SK-N-SH (cell line): ENCODE measurements at regions not wholly inside any gene's neighbourhood (a gene's known extent, or its start where the extent isn't known, plus 50 kb on each side); places are given as distances from the start of the nearest gene placed in this dataset.

Experiments
- CTCF ChIA-PET: fragments of 300-600, 350-600 bp; formaldehyde crosslinking; extraction: SDS; loops from one replicate; lab custom pipeline; 2021; lab: Yijun Ruan, JAX
- POLR2A ChIA-PET: fragments of 350-600 bp; sonication (Branson Sonifier 250); formaldehyde crosslinking; extraction: SDS; loops from one replicate; lab custom pipeline; 2020; ENCODE audit warnings: antibody characterized with exemption, inconsistent platforms; lab: Yijun Ruan, JAX
- DNase-seq: peaks from one replicate; pipeline ENCODE4 v3.0.0; 2012
- H2AFZ ChIP-seq: fragments of 200-600 bp; sonication (generic); 2 replicates; pipeline ENCODE4 v1.8.1; 2016; ENCODE audit warnings: antibody characterized with exemption, mild to moderate bottlenecking, low read depth
- H3F3A ChIP-seq: fragments of 200-600 bp; sonication (generic); replicated peaks from 2 replicates; pipeline ENCODE3; 2016; ENCODE audit warnings: antibody characterized with exemption, mild to moderate bottlenecking; ENCODE audit not compliant: insufficient read depth
- H3K27ac ChIP-seq, 2 experiments: fragments of 200-500 bp in 1 of 2; fragments of 200-600 bp in 1 of 2; sonication (Bioruptor generic) in 1 of 2; sonication (generic), shearing (Covaris generic) in 1 of 2; 2 replicates each; pipeline versions ENCODE4 v1.5.1 to v1.6.1; 2014 to 2016; ENCODE audit warnings: low read depth in 2 of 2, inconsistent platforms in 1 of 2, low read length in 1 of 2, mild to moderate bottlenecking in 1 of 2, mixed read lengths in 1 of 2
- H3K27me3 ChIP-seq: fragments of 200-600 bp; sonication (generic), shearing (Covaris generic); 2 replicates; pipeline ENCODE4 v1.6.1; 2016; ENCODE audit warnings: mixed run types; ENCODE audit not compliant: insufficient read depth
- H3K36me3 ChIP-seq, 2 experiments: fragments of 200-500 bp in 1 of 2; fragments of 200-600 bp in 1 of 2; sonication (Bioruptor generic) in 1 of 2; sonication (generic) in 1 of 2; replicated peaks in 1 of 2; 2 replicates each; pipeline versions ENCODE3 to v1.5.1; 2014 to 2016; ENCODE audit warnings: low read length in 1 of 2, mild to moderate bottlenecking in 1 of 2; ENCODE audit not compliant: insufficient read depth in 2 of 2, control insufficient read depth in 1 of 2
- H3K4me1 ChIP-seq, 2 experiments: fragments of 200-500 bp in 1 of 2; fragments of 200-600 bp in 1 of 2; sonication (Bioruptor generic) in 1 of 2; sonication (generic), shearing (Covaris generic) in 1 of 2; 2 replicates each; pipeline versions ENCODE4 v1.5.1 to v1.6.1; 2014 to 2016; ENCODE audit warnings: low read depth in 1 of 2, low read length in 1 of 2, mixed run types in 1 of 2; ENCODE audit not compliant: insufficient read depth in 2 of 2, control insufficient read depth in 1 of 2
- H3K4me2 ChIP-seq: fragments of 200-600 bp; sonication (generic), shearing (Covaris generic); 2 replicates; pipeline ENCODE4 v1.6.1; 2017; ENCODE audit warnings: mixed run types
- H3K4me3 ChIP-seq, 2 experiments: fragments of 200-500 bp in 1 of 2; fragments of 200-600 bp in 1 of 2; sonication (Bioruptor generic) in 1 of 2; sonication (generic), shearing (Covaris generic) in 1 of 2; 2 replicates each; pipeline versions ENCODE4 v1.5.1 to v1.8.1; 2014 to 2016; ENCODE audit warnings: low read depth in 2 of 2, inconsistent platforms in 1 of 2, low read length in 1 of 2, mild to moderate bottlenecking in 1 of 2, mixed read lengths in 1 of 2, moderate library complexity in 1 of 2
- H3K79me2 ChIP-seq: fragments of 200-600 bp; sonication (generic); 2 replicates; pipeline ENCODE4 v1.8.1; 2017; ENCODE audit warnings: mild to moderate bottlenecking; ENCODE audit not compliant: insufficient read depth
- H3K9ac ChIP-seq: fragments of 200-600 bp; sonication (generic); 2 replicates; pipeline ENCODE4 v1.6.1; 2017; ENCODE audit warnings: mixed run types
- H3K9me2 ChIP-seq: fragments of 200-600 bp; sonication (generic); 2 replicates; pipeline ENCODE4 v1.6.1; 2017; ENCODE audit warnings: mixed run types
- H3K9me3 ChIP-seq: fragments of 200-600 bp; sonication (generic); 2 replicates; pipeline ENCODE4 v1.6.1; 2017; ENCODE audit warnings: mixed run types, mild to moderate bottlenecking, moderate library complexity
- H4K20me1 ChIP-seq: fragments of 200-600 bp; sonication (generic); 2 replicates; pipeline ENCODE4 v1.6.1; 2017; ENCODE audit warnings: mild to moderate bottlenecking, mixed run types; ENCODE audit not compliant: insufficient read depth
- CTCF ChIP-seq: fragments of 200-600 bp; sonication (generic); IDR thresholded peaks from 2 replicates; pipeline ENCODE4 v1.6.1; 2017; ENCODE audit warnings: antibody characterized with exemption, mild to moderate bottlenecking, moderate library complexity
- EZH2phosphoT487 ChIP-seq: fragments of 200-600 bp; sonication (generic); IDR thresholded peaks from 2 replicates; pipeline ENCODE4 v1.6.1; 2017; ENCODE audit warnings: low read depth, mixed run types, mild to moderate bottlenecking, antibody characterized with exemption, moderate library complexity, borderline replicate concordance
- GABPA ChIP-seq: IDR thresholded peaks from 2 replicates; pipeline ENCODE4 v1.4.0; 2012; ENCODE audit warnings: low read depth, mild to moderate bottlenecking
- GATA2 ChIP-seq: sonication (generic); formaldehyde crosslinking; IDR thresholded peaks from 2 replicates; pipeline ENCODE4 v1.5.0; 2020; ENCODE audit warnings: mild to moderate bottlenecking, missing genetic modification reagents
- JUND ChIP-seq: IDR thresholded peaks from 2 replicates; pipeline ENCODE4 v1.4.0; 2012
- MAX ChIP-seq: IDR thresholded peaks from 2 replicates; pipeline ENCODE4 v1.4.0; 2012; ENCODE audit warnings: low read depth
- MXI1 ChIP-seq: IDR thresholded peaks from 2 replicates; pipeline ENCODE4 v1.6.1; 2012; ENCODE audit warnings: mild to moderate bottlenecking, low read depth, low read length, improper control_type of control experiment
- NFIC ChIP-seq: IDR thresholded peaks from 2 replicates; pipeline ENCODE4 v1.4.0; 2012; ENCODE audit warnings: borderline replicate concordance
- NRF1 ChIP-seq: IDR thresholded peaks from 2 replicates; pipeline ENCODE4 v1.6.1; 2012; ENCODE audit warnings: low read depth, mild to moderate bottlenecking, low read length
- POLR2AphosphoS5 ChIP-seq: IDR thresholded peaks from 2 replicates; pipeline ENCODE4 v1.6.1; 2012; ENCODE audit warnings: low read depth, low read length
- RCOR1 ChIP-seq: fragments of 150-350 bp; IDR thresholded peaks from 2 replicates; pipeline ENCODE4 v1.6.1; 2017; ENCODE audit warnings: antibody characterized with exemption, low read length
- RXRA ChIP-seq: IDR thresholded peaks from 2 replicates; pipeline ENCODE4 v1.4.0; 2012; ENCODE audit warnings: low read depth, mild to moderate bottlenecking, borderline replicate concordance
- SMC3 ChIP-seq: IDR thresholded peaks from 2 replicates; pipeline ENCODE4 v1.6.1; 2012; ENCODE audit warnings: low read depth, low read length, improper control_type of control experiment
- TAF1 ChIP-seq: IDR thresholded peaks from 2 replicates; pipeline ENCODE4 v1.6.1; 2012; ENCODE audit warnings: low read depth, mild to moderate bottlenecking, low read length, moderate library complexity, borderline replicate concordance
- USF1 ChIP-seq: IDR thresholded peaks from 2 replicates; pipeline ENCODE4 v1.4.0; 2012; ENCODE audit warnings: low read depth, borderline replicate concordance
- USF2 ChIP-seq: fragments of 150-350 bp; IDR thresholded peaks from 2 replicates; pipeline ENCODE4 v1.6.1; 2017; ENCODE audit warnings: antibody characterized with exemption, low read length, low read depth, borderline replicate concordance
- YY1 ChIP-seq: IDR thresholded peaks from 2 replicates; pipeline ENCODE4 v1.4.0; 2012; ENCODE audit warnings: low read depth, mild to moderate bottlenecking
- WGBS: methylation state at CpG from one replicate; pipeline ENCODE4 v1.1.6; 2017; ENCODE audit warnings: low lambda C conversion rate; 5-methylcytosine and 5-hydroxymethylcytosine counted together

- TF ChIP-seq NRF1 (no peak), SMC3 (no peak)
These were observed 135.5 kb upstream of the PKDCC start (continued) for GRCh38 chr2:41912337-41912736.

GRCh38 chr2:41912776-41913175 lies 135.0 kb upstream of the PKDCC start:
- no peak overlapping the region for H3K9ac ChIP-seq
- no peaks in the 10 kb centered on the region for H3F3A ChIP-seq
- 85% methylated on average over 2 of the region's 2 CpGs for WGBS
- H3K9me2 ChIP-seq: no peaks in the 10 kb centered on the region
- no peaks in the 10 kb centered on the region for H3K9me3 ChIP-seq
- H4K20me1 ChIP-seq: no peaks in the 10 kb centered on the region
- no peak overlapping the region for H3K4me3 ChIP-seq
- TF ChIP-seq NFIC (no peak), USF1 (no peak), GATA2 (CRISPR knock-in tag) (no peak), POLR2AphosphoS5 (no peak), RCOR1 (no peak)
- no peak for DNase-seq
- H2AFZ ChIP-seq: no peak overlapping the region
- H3K27me3 ChIP-seq: peaks cover 13% of the 10 kb centered on the region; the same call in 1 of the 2 replicates
- H3K36me3 ChIP-seq: no peaks in the 10 kb centered on the region
- peaks cover 0 to 2% of the 10 kb centered on the region in 2 experiments; a peak in 1 of 4 replicates for H3K4me1 ChIP-seq
- ChIA-PET CTCF (no interaction called here), POLR2A (no interaction called here)
- no peak overlapping the region for H3K27ac ChIP-seq
- H3K4me2 ChIP-seq: no peak overlapping the region
- H3K79me2 ChIP-seq: no peaks in the 10 kb centered on the region

- Histone ChIP-seq H3K36me3 (no peaks in the 10 kb centered on the region), H3K9me3 (no peaks in the 10 kb centered on the region), H3F3A (no peaks in the 10 kb centered on the region), H3K4me1 (peaks cover 0 to 2% of the 10 kb centered on the region in 2 experiments; a peak in 1 of 4 replicates), H4K20me1 (no peaks in the 10 kb centered on the region), H3K9ac (no peak overlapping the region), H3K27ac (no peak overlapping the region)
- no peak for DNase-seq
- TF ChIP-seq CTCF: no peak
- no peak for TF ChIP-seq JUND
- no peak for TF ChIP-seq EZH2phosphoT487
- TF ChIP-seq USF2: no peak
- no peak for TF ChIP-seq GATA2 (CRISPR knock-in tag)
- no peak for TF ChIP-seq TAF1
- TF ChIP-seq RXRA: no peak
- no peak for TF ChIP-seq MXI1
- TF ChIP-seq NFIC: no peak
- no peak for TF ChIP-seq NRF1
- TF ChIP-seq YY1: no peak
- no peak for TF ChIP-seq MAX
- no peak for TF ChIP-seq GABPA
- TF ChIP-seq, all 33 proteins: peak for 0
- H3K4me2 ChIP-seq: no peak overlapping the region
- H3K27me3 ChIP-seq: peaks cover 13% of the 10 kb centered on the region; the same call in 1 of the 2 replicates
- no peak overlapping the region for H2AFZ ChIP-seq
- CTCF ChIA-PET: no interaction called here
- H3K79me2 ChIP-seq: no peaks in the 10 kb centered on the region
- WGBS: 80% methylated on average over 8 of the region's 8 CpGs
- H3K9me2 ChIP-seq: no peaks in the 10 kb centered on the region
- POLR2A ChIA-PET: no interaction called here
- no peak overlapping the region for H3K4me3 ChIP-seq
These were observed 134.5 kb upstream of the PKDCC start for GRCh38 chr2:41913311-41913710.
